ENCODE measurements at regions not wholly inside any gene's neighbourhood (a gene's known extent, or its start where the extent isn't known, plus 50 kb on each side); places are given as distances from the start of the nearest gene placed in this dataset.

DNA sequence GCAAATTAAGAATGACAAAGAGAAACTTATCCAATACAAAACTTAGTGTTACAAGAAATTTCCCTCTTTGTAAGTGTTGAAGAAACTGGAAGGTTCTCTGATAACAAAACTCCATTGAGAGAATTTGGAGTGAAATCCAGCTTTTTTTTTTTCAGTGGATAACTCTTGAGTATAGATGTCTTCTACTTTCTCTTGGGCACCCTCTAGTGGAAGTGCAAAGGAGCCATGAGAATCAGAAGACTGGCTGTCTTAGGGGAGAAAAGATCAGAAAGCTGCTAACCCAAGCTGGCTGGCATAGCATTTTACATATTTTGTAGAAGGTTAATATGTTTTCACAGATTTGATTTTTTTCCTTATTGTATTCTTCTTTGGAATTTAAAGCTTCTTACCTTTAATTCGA is 138.8 kb upstream of the SATB2 start:
- H3K9me1 ChIP-seq (replicated peaks; ENCODE audit: control insufficient read depth, extremely low read depth, insufficient read depth, low read length): no peaks in the 10 kb centered on the region
- dilution Hi-C loops (cut with MboI; ENCODE audit: extremely low pct_ligation_motif_present, low sequenced_read_pairs) (no loop called here), intact Hi-C loops (cut with micrococcal nuclease) (loop anchor here (10.0 kb wide), 1 partner anchor 1282 kb away; no protein-coding TSS in a partner anchor)
- DNase-seq (ENCODE audit: low read depth, low spot score) (no peak), FAIRE-seq (no peak)
- H3K36me3 ChIP-seq (ENCODE audit: control insufficient read depth in 2 of 2, extremely low read depth in 1 of 2, insufficient read depth in 2 of 2, low read length in 2 of 2): no peaks in the 10 kb centered on the region
- no TSS peak for BruUV-seq (replicated peaks)
- CTCF ChIA-PET: interaction anchor here (1.0 to 1.5 kb wide), 4 partner anchors 10 to 1282 kb away, joined by 3 to 13 read pairs (median 4); no protein-coding TSS in a partner anchor
- no peaks in the 10 kb centered on the region for H3K4me1 ChIP-seq (ENCODE audit: control insufficient read depth, extremely low read depth, insufficient read depth, low read length)
- no peak overlapping the region for H3K4me2 ChIP-seq (ENCODE audit: insufficient read depth, low read length)
- POLR2A ChIA-PET: no interaction called here
- no peaks in the 10 kb centered on the region for H4K20me1 ChIP-seq (replicated peaks; ENCODE audit: control insufficient read depth, extremely low read depth, insufficient read depth, low read length)
- no peaks in the 10 kb centered on the region for H3K27me3 ChIP-seq (ENCODE audit: control insufficient read depth in 2 of 2, insufficient read depth in 2 of 2, low read length in 2 of 2)
- TF ChIP-seq, protein P1, sequence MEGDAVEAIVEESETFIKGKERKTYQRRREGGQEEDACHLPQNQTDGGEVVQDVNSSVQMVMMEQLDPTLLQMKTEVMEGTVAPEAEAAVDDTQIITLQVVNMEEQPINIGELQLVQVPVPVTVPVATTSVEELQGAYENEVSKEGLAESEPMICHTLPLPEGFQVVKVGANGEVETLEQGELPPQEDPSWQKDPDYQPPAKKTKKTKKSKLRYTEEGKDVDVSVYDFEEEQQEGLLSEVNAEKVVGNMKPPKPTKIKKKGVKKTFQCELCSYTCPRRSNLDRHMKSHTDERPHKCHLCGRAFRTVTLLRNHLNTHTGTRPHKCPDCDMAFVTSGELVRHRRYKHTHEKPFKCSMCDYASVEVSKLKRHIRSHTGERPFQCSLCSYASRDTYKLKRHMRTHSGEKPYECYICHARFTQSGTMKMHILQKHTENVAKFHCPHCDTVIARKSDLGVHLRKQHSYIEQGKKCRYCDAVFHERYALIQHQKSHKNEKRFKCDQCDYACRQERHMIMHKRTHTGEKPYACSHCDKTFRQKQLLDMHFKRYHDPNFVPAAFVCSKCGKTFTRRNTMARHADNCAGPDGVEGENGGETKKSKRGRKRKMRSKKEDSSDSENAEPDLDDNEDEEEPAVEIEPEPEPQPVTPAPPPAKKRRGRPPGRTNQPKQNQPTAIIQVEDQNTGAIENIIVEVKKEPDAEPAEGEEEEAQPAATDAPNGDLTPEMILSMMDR (IDR thresholded peaks at IDR 0.05; ENCODE audit: extremely low read depth in 1 of 2, insufficient read depth in 1 of 2, low read depth in 1 of 2, low read length in 2 of 2): peak in 1 of 2 donors; percentile 28
- TF ChIP-seq EZH2 (IDR thresholded peaks at IDR 0.05; ENCODE audit: borderline replicate concordance, low read depth, low read length, severe bottlenecking): no peak
- H3K4me3 ChIP-seq (replicated peaks in 1 of 3; ENCODE audit: insufficient read depth in 1 of 3, low read depth in 1 of 3, low read length in 3 of 3): no peak overlapping the region
- no peak overlapping the region for H3K9ac ChIP-seq (replicated peaks; ENCODE audit: extremely low read depth, insufficient read depth, low read length)
- H3K79me2 ChIP-seq (ENCODE audit: control insufficient read depth, insufficient read depth, low read length): no peaks in the 10 kb centered on the region
- H2AFZ ChIP-seq (ENCODE audit: low read depth, low read length): no peak overlapping the region
- no peak overlapping the region for H3K27ac ChIP-seq (ENCODE audit: insufficient read depth, low read depth, low read length)
- no peaks in the 10 kb centered on the region for H3K9me3 ChIP-seq (replicated peaks; ENCODE audit: control insufficient read depth, insufficient read depth, low read length)

DNA sequence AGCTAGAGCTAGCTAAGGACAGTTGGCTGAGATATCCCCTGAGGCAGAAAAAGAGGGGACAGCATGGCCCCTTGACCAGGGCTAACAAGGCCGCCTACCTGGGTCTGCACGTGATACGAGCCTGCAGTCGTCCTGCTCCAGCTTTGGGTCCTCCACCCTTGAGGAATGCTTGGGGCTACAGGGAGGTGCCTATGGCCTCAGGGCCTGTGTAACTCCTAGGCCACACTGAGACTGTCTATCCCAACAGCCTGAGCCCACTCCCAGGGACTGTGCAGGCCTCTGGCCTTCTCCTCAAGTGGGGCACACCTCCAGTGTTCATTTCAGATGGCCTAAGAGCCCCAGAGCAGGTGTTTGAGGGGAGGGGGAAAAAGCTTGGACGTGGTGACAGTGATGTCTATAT is 136.7 kb upstream of the SATB2 start:
- no peak overlapping the region for H3K27ac ChIP-seq (ENCODE audit: insufficient read depth, low read depth, low read length)
- no peak for DNase-seq (ENCODE audit: low read depth, low spot score)
- H3K9me3 ChIP-seq (replicated peaks; ENCODE audit: control insufficient read depth, insufficient read depth, low read length): no peaks in the 10 kb centered on the region
- no peak overlapping the region for H2AFZ ChIP-seq (ENCODE audit: low read depth, low read length)
- CTCF ChIA-PET: no interaction called here
- TF ChIP-seq POLR2AphosphoS5 (IDR thresholded peaks at IDR 0.05; ENCODE audit: insufficient read depth, low read depth, low read length) (no peak), JUN (IDR thresholded peaks at IDR 0.05; ENCODE audit: borderline replicate concordance, insufficient read depth, insufficient read length, low read depth) (no peak), POLR2A (IDR thresholded peaks at IDR 0.05; ENCODE audit: low read depth, low read length) (no peak), GATA2 (IDR thresholded peaks at IDR 0.05; ENCODE audit: insufficient read depth, insufficient read length, low read depth, low read length) (no peak), FOS (IDR thresholded peaks at IDR 0.05; ENCODE audit: borderline replicate concordance, insufficient read depth, low read length) (no peak), EZH2 (IDR thresholded peaks at IDR 0.05; ENCODE audit: borderline replicate concordance, low read depth, low read length, severe bottlenecking) (no peak), MYC (IDR thresholded peaks at IDR 0.05; ENCODE audit: low read depth, low read length) (no peak)
- TF ChIP-seq, protein P1 (IDR thresholded peaks at IDR 0.05; ENCODE audit: extremely low read depth in 1 of 2, insufficient read depth in 1 of 2, low read depth in 1 of 2, low read length in 2 of 2): no peak
- TF ChIP-seq, protein P2, sequence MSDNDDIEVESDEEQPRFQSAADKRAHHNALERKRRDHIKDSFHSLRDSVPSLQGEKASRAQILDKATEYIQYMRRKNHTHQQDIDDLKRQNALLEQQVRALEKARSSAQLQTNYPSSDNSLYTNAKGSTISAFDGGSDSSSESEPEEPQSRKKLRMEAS (IDR thresholded peaks at IDR 0.05; ENCODE audit: insufficient read depth, insufficient read length): no peak
- no peaks in the 10 kb centered on the region for H3K79me2 ChIP-seq (ENCODE audit: control insufficient read depth, insufficient read depth, low read length)
- H3K4me3 ChIP-seq (replicated peaks in 1 of 3; ENCODE audit: insufficient read depth in 1 of 3, low read depth in 1 of 3, low read length in 3 of 3): no peak overlapping the region
- POLR2A ChIA-PET: no interaction called here
- no peaks in the 10 kb centered on the region for H3K4me1 ChIP-seq (ENCODE audit: control insufficient read depth, extremely low read depth, insufficient read depth, low read length)
- H3K4me2 ChIP-seq (ENCODE audit: insufficient read depth, low read length): no peak overlapping the region
- no peak overlapping the region for H3K9ac ChIP-seq (replicated peaks; ENCODE audit: extremely low read depth, insufficient read depth, low read length)
- no peak for FAIRE-seq
- no peaks in the 10 kb centered on the region for H3K36me3 ChIP-seq (ENCODE audit: control insufficient read depth in 2 of 2, extremely low read depth in 1 of 2, insufficient read depth in 2 of 2, low read length in 2 of 2)
- intact Hi-C loops (cut with micrococcal nuclease): loop anchor here (10.0 kb wide), 1 partner anchor 1280 kb away; no protein-coding TSS in a partner anchor
- no peaks in the 10 kb centered on the region for H3K27me3 ChIP-seq (ENCODE audit: control insufficient read depth in 2 of 2, insufficient read depth in 2 of 2, low read length in 2 of 2)
- H4K20me1 ChIP-seq (replicated peaks; ENCODE audit: control insufficient read depth, extremely low read depth, insufficient read depth, low read length): no peaks in the 10 kb centered on the region
- BruUV-seq (replicated peaks): no TSS peak
- dilution Hi-C loops (cut with MboI; ENCODE audit: extremely low pct_ligation_motif_present, low sequenced_read_pairs): no loop called here
- H3K9me1 ChIP-seq (replicated peaks; ENCODE audit: control insufficient read depth, extremely low read depth, insufficient read depth, low read length): no peaks in the 10 kb centered on the region

Measured in endothelial cell of umbilical vein (primary cell).